Panc1 (cell line): ENCODE measurements at regions not wholly inside any gene's neighbourhood (a gene's known extent, or its start where the extent isn't known, plus 50 kb on each side); places are given as distances from the start of the nearest gene placed in this dataset.

ENCODE experiments used
- CTCF ChIP-seq: fragments of 450-650 bp; IDR thresholded peaks from 2 replicates; pipeline ENCODE4 v1.5.1; 2017; ENCODE audit warnings: mild to moderate bottlenecking
- POLR2AphosphoS5 ChIP-seq: IDR thresholded peaks from 2 replicates; pipeline ENCODE4 v1.6.1; 2012; ENCODE audit warnings: mild to moderate bottlenecking, low read depth, low read length, moderate library complexity
- SIN3A ChIP-seq: IDR thresholded peaks from 2 replicates; pipeline ENCODE4 v1.6.1; 2012; ENCODE audit warnings: low read depth, mild to moderate bottlenecking, low read length, moderate library complexity, borderline replicate concordance; ENCODE audit not compliant: insufficient read depth
- TCF7L2 ChIP-seq: IDR thresholded peaks from 2 replicates; pipeline ENCODE4 v1.6.1; 2011; ENCODE audit warnings: mild to moderate bottlenecking, low read depth, low read length, inconsistent platforms

GRCh38 chr16:77499373-77500285 is 64.8 kb upstream of the ADAMTS18 start:
- TF ChIP-seq CTCF (no peak), SIN3A (no peak), POLR2AphosphoS5 (peak; percentile 32; the same call in 1 of the 2 replicates), TCF7L2 (peak; percentile 72; the same call in 1 of the 2 replicates)
